Activated CD8-positive, alpha-beta memory T cell treated with anti-CD3 and anti-CD28 coated beads, Interleukin-2, amount 50 U/mL, for 48 hours (primary cell): ENCODE measurements at regions not wholly inside any gene's neighbourhood (a gene's known extent, or its start where the extent isn't known, plus 50 kb on each side); places are given as distances from the start of the nearest gene placed in this dataset.
"Not testable (repeated sequence)": the region's sequence is repeated elsewhere in the genome, so short reads cannot be mapped to it uniquely, and the experiment has no call there.

ENCODE experiments used
- DNase-seq: peaks from one replicate; pipeline ENCODE4 v3.0.0-alpha.2; 2020

DNA sequence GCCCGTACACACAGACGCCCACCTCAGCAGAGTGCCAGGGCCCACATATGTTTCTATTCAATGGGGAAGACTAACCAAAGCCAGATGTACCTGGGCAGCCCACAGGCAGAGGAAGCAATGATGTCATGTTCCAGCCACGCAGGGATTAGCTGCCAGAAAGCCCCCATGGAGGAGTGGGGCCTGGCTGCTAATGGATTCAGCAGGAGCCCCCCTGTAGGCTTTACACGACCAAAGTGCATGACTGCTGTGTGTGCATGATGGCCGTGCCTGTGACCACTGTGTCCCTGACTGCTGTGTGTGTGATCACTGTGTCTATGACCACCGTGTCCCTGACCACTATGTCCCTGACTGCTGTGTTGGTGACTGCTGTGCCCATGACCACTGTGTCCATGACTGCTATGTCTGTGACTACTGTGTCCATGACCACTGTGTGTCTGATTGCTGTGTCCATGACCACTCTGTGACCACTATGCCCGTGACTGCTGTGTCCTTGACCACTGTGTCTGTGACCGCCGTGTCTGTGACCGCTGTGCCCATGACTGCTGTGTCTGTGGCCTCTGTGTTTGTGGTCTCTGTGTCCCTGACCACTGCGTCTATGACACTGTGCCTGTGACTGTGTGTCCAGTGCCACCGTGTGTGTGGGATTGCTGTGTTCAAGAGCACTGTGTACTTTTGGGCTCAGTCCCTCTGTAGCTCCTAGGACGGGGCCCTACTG is 409.3 kb downstream of the RPS24 start:
- DNase-seq = no peak

DNA sequence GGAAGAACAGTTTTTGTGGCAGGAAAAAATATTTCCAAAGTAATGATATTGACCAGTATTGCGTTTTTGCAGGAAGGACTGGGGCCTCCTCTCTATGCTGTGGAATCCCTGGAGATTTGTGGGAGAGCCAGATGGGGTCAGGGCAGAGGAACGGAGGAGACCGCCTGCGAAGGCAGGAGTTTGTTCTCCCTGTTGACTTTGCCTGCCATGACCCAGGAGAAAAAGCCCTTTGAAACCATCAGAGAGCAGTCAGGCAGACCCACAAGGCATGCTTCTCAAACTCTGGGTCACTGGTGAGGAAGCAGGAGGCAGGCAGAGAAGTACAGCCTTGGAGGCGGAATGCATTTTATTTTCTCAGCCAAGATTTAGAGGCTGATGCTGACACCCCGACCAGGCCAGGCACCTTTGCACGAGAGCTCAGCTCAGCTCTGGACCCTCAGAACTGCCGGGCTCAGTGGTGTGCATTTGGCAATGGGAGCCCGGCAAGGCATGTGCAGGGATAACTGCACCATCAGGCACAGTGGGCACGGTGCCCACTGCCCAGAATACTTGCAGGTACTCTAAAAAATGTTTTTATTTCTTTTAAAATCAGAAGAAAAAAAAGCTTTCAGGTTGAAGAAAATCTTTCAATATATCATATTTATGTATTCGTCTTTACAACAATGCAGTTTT is 410.4 kb downstream of the RPS24 start:
- DNase-seq = no peak

DNA sequence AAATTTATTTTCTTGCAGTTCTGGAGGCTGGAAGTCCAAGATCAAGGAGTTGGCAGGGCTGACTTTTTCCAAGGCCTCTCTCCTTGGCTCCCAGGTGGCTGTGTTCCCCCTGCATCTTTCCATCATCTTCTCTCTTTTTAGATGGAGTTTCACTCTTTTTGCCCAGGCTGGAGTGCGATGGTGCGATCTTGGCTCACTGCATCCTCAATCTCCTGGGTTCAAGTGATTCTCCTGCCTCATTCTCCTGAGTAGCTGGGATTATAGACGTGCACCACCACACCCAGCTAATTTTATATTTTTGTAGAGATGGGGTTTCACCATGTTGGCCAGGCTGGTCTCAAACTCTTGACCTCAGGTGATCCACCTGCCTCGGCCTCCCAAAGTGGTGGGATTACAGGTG is 411.1 kb downstream of the RPS24 start:
- DNase-seq = not testable (repeated sequence)

- no peak for DNase-seq
Measured at GRCh38 chr10:78445308-78445707, 411.6 kb downstream of the RPS24 start.

- no peak for DNase-seq
Measured at GRCh38 chr10:78448470-78448869, 414.8 kb downstream of the RPS24 start.

DNA sequence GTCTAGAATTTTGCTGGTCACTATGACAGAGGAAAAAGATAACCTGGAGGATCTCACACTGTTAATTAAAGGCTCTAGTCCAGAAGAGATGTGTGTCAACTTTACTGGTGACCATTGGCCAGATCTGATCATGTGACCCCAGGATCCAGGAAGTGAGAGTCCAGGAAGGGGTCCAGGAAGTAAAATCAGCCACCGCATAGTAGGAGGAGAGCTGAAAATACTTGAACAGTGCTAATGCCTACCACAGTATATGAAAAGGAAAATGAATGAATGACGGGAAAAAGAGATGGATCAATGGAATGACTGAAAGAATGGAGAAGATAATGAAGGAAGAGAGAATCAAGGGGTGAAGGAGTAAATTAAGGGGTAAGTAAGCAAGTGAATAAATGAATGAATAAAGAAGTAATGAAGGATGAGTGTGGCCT is 415.3 kb downstream of the RPS24 start:
- DNase-seq = no peak

DNA sequence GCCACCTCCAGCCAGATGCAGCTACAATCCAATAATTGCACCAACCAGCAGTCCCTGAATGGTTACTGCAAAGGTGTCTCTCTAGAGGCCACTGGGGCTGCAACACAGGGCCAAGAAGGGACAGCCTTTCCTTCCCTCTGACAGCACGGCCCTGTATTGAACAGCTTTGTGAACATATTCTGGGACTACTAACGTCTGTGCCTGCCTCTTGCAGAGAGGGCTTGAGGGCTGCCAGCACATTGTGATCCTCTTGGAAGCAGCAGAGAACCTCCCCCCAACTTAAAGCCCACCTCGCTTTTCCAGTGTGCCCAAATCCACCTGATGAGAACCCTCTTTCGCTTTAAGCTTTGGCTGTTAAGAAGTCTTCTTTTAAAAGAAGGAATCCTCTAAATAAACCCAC is 415.9 kb downstream of the RPS24 start:
- DNase-seq = no peak

DNA sequence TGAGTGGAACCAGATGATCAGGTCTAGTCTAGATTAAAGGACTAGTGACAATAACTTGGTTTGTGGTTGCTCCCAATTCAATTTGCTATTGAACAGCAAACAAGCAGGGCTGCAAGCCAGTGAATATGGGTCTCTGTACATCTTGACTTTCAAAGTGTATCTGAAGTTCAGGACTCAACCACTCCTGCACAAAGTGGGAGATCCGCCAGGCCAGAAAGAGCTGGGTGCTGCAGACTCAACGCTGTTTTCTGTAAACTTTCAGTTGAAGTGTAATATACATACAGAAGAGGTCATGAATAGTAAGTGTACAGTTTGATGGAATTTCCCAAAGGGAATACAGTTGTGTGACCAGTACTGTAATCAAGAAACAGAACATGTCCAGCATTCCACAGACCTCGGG is 416.6 kb downstream of the RPS24 start:
- DNase-seq = no peak

DNA sequence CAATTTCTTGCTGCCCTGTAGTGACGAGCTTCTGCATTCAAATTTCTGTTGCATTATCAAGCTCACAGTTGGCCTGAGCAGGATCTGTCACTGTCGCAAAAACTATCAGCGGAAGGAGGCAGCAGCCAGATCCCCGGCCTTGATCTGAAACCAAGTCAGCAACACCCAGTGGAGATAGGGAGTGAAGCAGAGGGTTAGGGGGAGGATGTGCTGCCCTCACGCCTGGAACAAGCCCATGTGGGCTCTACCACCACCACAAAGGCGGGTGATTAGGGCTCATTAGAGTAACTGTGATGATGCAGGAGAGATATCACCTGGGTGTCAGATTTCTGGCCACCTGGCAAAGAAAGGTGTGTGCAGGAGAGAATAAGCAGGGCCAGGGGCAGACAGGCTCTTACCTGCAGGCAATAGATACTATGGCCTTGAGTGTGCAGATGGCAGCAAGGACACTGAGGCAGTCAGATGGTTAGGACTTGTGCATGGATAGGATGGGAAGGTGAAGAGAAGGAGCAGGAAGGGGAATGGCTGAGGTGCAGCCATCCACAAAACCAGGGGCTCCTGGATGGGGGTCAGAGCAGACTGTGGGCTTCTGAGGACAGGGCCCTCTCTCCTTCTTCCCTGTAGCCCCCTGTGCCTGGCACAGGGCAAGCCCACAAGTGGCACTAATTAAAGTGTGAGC is 417.3 kb downstream of the RPS24 start:
- no peak for DNase-seq

- no peak for DNase-seq
Measured at GRCh38 chr10:78451592-78451991, 417.9 kb downstream of the RPS24 start.

- DNase-seq = no peak
Measured at GRCh38 chr10:78454123-78454645, 420.5 kb downstream of the RPS24 start.

DNA sequence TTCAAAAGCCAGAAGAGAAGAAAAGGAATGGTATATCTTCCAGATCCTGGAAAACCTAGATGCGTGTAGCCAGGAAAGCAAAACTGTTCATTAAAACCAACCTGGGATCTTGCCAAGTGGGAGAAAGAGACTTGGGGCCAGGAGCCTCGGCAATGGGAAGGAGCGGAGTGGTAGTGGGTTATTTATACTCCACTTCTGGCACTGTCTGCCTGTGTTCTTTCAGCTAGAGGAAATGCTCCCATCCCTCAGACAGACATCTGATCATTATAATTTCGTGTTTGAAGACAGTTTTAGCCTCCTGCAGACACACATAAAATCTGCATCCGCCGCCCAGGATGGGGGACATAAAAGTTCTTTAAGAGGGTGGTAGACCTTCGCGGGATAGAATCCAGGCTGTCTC is 421.6 kb downstream of the RPS24 start:
- no peak for DNase-seq

DNA sequence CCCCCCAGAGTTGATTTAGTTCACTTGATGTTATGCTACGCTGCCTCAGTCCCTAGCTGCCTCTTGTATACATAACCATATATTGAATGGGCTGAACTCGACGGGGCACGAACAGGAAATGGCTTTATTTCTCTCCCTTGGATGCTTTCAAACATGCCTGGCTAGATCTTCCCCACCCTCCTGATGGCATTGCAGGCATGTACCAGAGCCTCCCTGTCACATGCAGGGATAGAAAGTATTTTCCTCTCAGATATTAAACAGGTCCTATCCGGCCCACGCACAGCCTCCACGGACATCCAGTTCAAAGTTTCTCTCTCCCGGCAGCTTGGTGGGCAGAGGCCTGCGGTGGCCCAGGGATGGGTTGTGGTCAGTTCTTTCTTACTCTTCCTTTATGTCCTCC is 422.1 kb downstream of the RPS24 start:
- no peak for DNase-seq

DNA sequence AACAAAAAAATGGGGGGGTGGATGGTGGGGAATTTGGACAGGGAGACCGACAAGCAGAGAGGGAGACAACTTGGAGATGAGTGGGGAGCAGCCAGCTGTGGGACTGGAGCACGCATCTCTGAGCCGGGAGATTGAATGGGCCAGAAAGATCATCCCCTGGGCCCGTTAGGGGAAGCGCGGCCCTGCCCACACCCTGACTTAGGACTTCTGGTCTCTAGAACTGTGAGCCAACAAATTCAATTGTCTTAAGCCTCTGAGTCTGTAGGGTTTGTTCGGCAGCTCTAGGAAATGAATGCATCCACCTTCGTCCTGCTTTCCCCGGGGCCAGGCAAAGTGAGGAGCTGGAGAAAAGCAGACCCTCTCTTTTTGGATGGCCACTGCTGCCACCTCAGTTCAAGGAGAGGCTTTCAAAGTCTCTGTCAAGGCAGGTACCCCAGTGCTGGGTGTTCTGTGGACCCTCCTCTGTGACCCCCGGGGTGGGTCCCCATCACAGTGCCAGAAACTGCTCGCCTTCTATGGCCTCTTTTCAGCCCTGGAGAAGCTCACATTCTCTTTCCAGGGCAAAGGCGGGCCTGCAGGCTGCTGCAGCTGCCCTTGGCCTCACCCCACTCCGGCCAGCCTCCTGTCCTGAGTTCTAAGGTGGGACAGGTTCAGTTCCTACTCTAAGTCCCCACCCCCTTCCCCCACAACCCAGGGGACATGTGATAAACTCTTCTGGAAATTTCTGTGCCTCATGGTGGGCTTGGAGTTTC is 423.2 kb downstream of the RPS24 start:
- no peak for DNase-seq

DNA sequence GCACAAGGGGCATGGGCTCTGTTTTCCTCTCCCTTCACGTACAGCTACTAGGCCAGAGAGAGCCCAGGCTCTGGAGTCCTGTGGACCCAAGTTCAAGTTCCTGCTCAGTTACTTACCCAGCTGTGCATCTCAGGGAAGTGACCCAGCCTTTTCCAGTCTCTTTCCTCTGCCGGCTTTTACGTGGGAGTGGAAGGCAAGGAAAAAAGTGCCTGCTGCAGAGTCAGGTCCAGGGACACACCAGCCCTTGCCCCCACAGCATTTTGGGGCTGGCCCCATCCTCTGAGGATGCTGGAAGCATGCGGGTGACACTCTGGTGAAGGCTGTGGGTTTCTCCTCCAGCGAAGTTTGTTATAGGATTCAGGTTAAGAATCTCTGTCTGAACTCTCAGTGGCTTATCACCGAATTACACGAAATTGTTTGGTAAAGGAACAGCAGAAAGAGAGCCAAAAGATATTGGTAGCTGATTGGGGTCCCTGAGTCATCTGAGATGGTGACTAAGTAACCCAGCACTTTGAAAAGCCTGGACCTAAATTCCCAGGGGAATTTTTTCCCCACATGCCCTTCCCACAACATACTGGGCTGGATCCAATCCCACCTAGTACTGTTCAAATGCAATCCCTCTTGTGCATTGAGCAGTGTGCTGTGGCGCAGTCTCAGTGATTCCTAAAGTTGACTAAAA is 424.3 kb downstream of the RPS24 start:
- DNase-seq = no peak

DNA sequence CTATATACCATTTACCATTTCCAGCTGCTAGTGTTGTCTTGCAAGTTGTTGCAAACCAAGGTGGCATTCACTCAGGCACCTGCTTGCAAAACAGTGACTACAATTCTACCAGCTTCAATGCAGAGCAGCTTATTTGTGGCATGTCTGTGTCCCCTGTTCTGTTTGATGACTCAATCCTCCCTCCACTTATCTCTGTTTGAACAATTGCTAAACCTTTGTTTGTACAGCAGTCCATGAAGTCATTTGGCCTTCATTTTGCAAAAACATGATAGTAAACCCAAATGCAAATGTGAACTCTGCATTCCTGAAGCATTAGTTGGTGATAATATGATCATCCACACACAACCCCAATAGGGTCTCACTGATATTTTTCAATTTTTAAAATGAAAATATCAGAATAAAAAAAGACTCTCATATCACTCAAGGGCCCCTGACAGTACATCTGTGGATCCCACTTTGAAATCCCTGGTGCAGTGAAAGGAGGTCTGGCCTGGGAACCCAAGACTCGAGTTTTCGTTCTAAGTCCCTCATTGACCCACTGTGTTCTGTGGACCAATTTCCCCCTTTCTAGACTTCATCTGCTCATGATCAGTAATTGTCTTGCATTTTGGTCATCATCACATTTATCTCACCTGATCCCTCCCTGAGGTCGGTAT is 425.4 kb downstream of the RPS24 start:
- DNase-seq = no peak

- no peak for DNase-seq
Measured at GRCh38 chr10:78459639-78460037, 426.0 kb downstream of the RPS24 start.

GRCh38 chr10:78460204-78460603 is 426.5 kb downstream of the RPS24 start:
- no peak for DNase-seq

DNA sequence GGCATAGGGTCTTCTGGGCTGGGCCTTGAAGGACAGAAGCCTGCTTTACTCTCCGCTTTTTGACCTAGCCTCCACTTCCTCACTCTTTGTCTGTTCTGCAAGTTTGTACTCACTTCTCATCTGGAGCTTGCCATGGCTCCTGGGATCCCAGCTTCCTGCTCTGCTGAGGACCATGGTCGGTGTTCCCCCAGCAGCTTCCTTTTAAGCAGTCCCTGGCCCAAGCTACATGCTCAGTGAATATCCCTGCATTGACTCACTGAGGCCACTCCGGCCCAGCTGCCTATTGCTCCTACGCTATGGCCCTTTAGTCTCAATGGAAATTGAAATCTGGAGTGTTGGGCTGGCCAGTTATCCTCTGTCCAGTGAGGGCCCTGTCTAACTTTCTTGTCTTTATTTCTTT is 427.7 kb downstream of the RPS24 start:
- DNase-seq = no peak

DNA sequence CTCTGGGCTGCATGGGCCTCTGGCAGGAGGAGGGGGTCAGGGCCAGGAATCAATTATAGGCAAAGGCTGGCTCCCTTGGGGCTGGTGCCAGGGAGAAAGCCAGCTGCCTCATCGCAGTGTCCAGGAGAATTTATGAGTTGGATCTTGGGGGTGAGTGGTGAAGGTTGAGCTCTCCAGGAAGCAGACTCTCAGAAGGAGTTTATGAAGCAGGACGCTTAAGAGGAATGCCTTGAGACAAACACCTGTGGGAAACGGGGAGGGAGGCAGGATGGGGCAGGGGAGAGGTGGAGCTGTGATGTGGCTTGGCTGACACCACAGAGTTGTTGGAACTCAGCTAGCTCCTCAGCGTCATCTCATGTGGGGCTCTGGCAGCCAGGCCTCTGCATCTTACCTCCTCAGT is 428.5 kb downstream of the RPS24 start:
- no peak for DNase-seq

DNA sequence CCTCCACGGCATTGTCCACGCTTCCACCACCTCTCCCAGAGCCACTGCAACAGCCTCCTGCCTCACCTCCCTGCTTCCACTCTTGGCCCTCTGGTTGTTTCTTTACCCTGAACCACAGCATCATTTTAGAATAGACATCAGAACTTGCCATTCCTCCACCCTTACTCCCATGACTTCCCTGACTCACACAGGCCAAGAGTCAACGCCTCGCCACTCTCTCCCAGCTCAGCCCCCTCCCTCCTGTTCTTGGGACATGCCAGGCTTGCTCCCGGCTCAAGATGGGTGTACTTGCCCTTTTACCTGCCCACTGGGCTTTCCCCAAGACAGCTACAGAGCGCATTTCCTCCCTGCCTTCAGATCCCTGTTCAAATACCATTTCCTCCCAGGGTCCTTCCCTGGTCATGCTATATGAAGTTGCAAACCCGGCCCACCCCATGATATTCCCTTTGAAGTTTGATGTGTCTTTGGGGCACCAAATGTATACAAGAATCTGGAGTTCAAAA is 429.1 kb downstream of the RPS24 start:
- no peak for DNase-seq
